Uterus (tissue), 2 donors: ENCODE measurements at regions not wholly inside any gene's neighbourhood (a gene's known extent, or its start where the extent isn't known, plus 50 kb on each side); places are given as distances from the start of the nearest gene placed in this dataset.

Experiments
- POLR2A ChIP-seq, 2 donors: fragments of 450-650 bp; IDR thresholded peaks; one replicate each; pipeline ENCODE4 v1.6.1; 2016; ENCODE audit warnings: antibody characterized with exemption in 2 of 2, mild to moderate bottlenecking in 1 of 2, moderate library complexity in 1 of 2
- TF ChIP-seq, protein P1 (sequence below), 4 experiments: fragments of 200-600 bp in 2 of 4; fragments of 450-650 bp in 2 of 4; sonication (generic) in 2 of 4; IDR thresholded peaks; one replicate each; pipeline ENCODE4 v1.5.1; 2016 to 2019; ENCODE audit warnings: antibody characterized with exemption in 4 of 4, mild to moderate bottlenecking in 2 of 4, moderate library complexity in 1 of 4

GRCh38 chr13:87779426-87779825 lies 108.3 kb downstream of the SLITRK5 start:
- TF ChIP-seq POLR2A (IDR thresholded peaks at IDR 0.05): no peak
- TF ChIP-seq, protein P1, sequence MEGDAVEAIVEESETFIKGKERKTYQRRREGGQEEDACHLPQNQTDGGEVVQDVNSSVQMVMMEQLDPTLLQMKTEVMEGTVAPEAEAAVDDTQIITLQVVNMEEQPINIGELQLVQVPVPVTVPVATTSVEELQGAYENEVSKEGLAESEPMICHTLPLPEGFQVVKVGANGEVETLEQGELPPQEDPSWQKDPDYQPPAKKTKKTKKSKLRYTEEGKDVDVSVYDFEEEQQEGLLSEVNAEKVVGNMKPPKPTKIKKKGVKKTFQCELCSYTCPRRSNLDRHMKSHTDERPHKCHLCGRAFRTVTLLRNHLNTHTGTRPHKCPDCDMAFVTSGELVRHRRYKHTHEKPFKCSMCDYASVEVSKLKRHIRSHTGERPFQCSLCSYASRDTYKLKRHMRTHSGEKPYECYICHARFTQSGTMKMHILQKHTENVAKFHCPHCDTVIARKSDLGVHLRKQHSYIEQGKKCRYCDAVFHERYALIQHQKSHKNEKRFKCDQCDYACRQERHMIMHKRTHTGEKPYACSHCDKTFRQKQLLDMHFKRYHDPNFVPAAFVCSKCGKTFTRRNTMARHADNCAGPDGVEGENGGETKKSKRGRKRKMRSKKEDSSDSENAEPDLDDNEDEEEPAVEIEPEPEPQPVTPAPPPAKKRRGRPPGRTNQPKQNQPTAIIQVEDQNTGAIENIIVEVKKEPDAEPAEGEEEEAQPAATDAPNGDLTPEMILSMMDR (IDR thresholded peaks at IDR 0.05): no peak
